ENCODE measurements at regions not wholly inside any gene's neighbourhood (a gene's known extent, or its start where the extent isn't known, plus 50 kb on each side); places are given as distances from the start of the nearest gene placed in this dataset.
"Not testable (repeated sequence)": the region's sequence is repeated elsewhere in the genome, so short reads cannot be mapped to it uniquely, and the experiment has no call there.

- no peak for DNase-seq
Observed at GRCh38 chr11:122604621-122605020, 50.9 kb upstream of the UBASH3B start.

- no peak for DNase-seq
Observed at GRCh38 chr11:122601141-122602125, 54.1 kb upstream of the UBASH3B start.

- DNase-seq: no peak
Observed at GRCh38 chr11:122600290-122600689, 55.2 kb upstream of the UBASH3B start.

- no peak for DNase-seq
Observed at GRCh38 chr11:122599434-122599833, 56.1 kb upstream of the UBASH3B start.

GRCh38 chr11:122598971-122599370, 56.6 kb upstream of the UBASH3B start:
- no peak for DNase-seq

- no peak for DNase-seq
Observed at GRCh38 chr11:122597511-122597910, 58.0 kb upstream of the UBASH3B start.

GRCh38 chr11:122594986-122595645, 60.4 kb upstream of the UBASH3B start:
- no peak for DNase-seq

- DNase-seq: no peak
Observed at GRCh38 chr11:122593473-122594420, 61.8 kb upstream of the UBASH3B start.

- DNase-seq: no peak
Observed at GRCh38 chr11:122592641-122593040, 62.9 kb upstream of the UBASH3B start.

GRCh38 chr11:122584670-122585069, 70.9 kb upstream of the UBASH3B start:
- no peak for DNase-seq

- DNase-seq: not testable (repeated sequence)
Observed at GRCh38 chr11:122580071-122580470, 75.5 kb upstream of the UBASH3B start.

- DNase-seq: no peak
Observed at GRCh38 chr11:122578171-122578825, 77.2 kb upstream of the UBASH3B start.

- DNase-seq: no peak
Observed at GRCh38 chr11:122572592-122572991, 82.9 kb upstream of the UBASH3B start.

GRCh38 chr11:122563761-122564160, 91.8 kb upstream of the UBASH3B start:
- no peak for DNase-seq

- DNase-seq: no peak
Observed at GRCh38 chr11:122559734-122560382, 95.7 kb upstream of the UBASH3B start.

- DNase-seq: not testable (repeated sequence)
Observed at GRCh38 chr11:122559218-122559617, 96.3 kb upstream of the UBASH3B start.

GRCh38 chr11:122557163-122557562, 98.4 kb upstream of the UBASH3B start:
- peak; percentile 21 for DNase-seq

- DNase-seq: peak; percentile 79
Observed at GRCh38 chr11:122556605-122557004, 98.9 kb upstream of the UBASH3B start.

- DNase-seq: no peak
Observed at GRCh38 chr11:122538060-122538459, 117.5 kb upstream of the UBASH3B start.

- no peak for DNase-seq
Observed at GRCh38 chr11:122524898-122525297, 130.6 kb upstream of the UBASH3B start.

Data from NCI-H345 (cell line).